Stimulated activated CD4-positive, alpha-beta T cell treated with anti-CD3 and anti-CD28 coated beads, Interleukin-4, amount 100 ng/mL, for 48 hours (primary cell): ENCODE measurements at regions not wholly inside any gene's neighbourhood (a gene's known extent, or its start where the extent isn't known, plus 50 kb on each side); places are given as distances from the start of the nearest gene placed in this dataset.
A peak's percentile ranks its signal among the peaks of the same experiment; 100 is the strongest.

Experiments
- DNase-seq, 2 donors: peaks; one replicate each; pipeline ENCODE4 v3.0.0-alpha.2; 2020; ENCODE audit warnings: low read depth in 2 of 2

GRCh38 chr12:4134448-4135263, 138.9 kb upstream of the CCND2 start:
- DNase-seq = no peak

GRCh38 chr12:4133636-4134447, 139.7 kb upstream of the CCND2 start:
- DNase-seq = no peak

GRCh38 chr12:4133029-4133428, 140.5 kb upstream of the CCND2 start:
- DNase-seq = no peak

- DNase-seq = no peak
Measured at GRCh38 chr12:4121506-4122020, 152.0 kb upstream of the CCND2 start.

GRCh38 chr12:4120316-4120917, 153.1 kb upstream of the CCND2 start:
- DNase-seq = no peak

- peak; percentile 44 to 63 for DNase-seq
Measured at GRCh38 chr12:4119157-4119761, 154.3 kb upstream of the CCND2 start.

GRCh38 chr12:4118601-4119156, 154.9 kb upstream of the CCND2 start:
- DNase-seq = no peak

GRCh38 chr12:4118017-4118510, 155.5 kb upstream of the CCND2 start:
- no peak for DNase-seq

- no peak for DNase-seq
Measured at GRCh38 chr12:4117386-4118016, 156.1 kb upstream of the CCND2 start.

- no peak for DNase-seq
Measured at GRCh38 chr12:4116251-4117111, 157.1 kb upstream of the CCND2 start.

GRCh38 chr12:4115570-4115969, 158.0 kb upstream of the CCND2 start:
- DNase-seq = no peak

GRCh38 chr12:4114986-4115385, 158.6 kb upstream of the CCND2 start:
- DNase-seq = no peak

- no peak for DNase-seq
Measured at GRCh38 chr12:4112734-4113325, 160.7 kb upstream of the CCND2 start.

GRCh38 chr12:4112290-4112689, 161.3 kb upstream of the CCND2 start:
- DNase-seq = no peak

GRCh38 chr12:4111010-4111409, 162.6 kb upstream of the CCND2 start:
- DNase-seq = no peak

GRCh38 chr12:4109826-4110225, 163.7 kb upstream of the CCND2 start:
- no peak for DNase-seq

- DNase-seq = no peak
Measured at GRCh38 chr12:4108803-4109345, 164.7 kb upstream of the CCND2 start.

GRCh38 chr12:4107911-4108697, 165.5 kb upstream of the CCND2 start:
- no peak for DNase-seq
